ENCODE measurements at regions not wholly inside any gene's neighbourhood (a gene's known extent, or its start where the extent isn't known, plus 50 kb on each side); places are given as distances from the start of the nearest gene placed in this dataset.

DNA sequence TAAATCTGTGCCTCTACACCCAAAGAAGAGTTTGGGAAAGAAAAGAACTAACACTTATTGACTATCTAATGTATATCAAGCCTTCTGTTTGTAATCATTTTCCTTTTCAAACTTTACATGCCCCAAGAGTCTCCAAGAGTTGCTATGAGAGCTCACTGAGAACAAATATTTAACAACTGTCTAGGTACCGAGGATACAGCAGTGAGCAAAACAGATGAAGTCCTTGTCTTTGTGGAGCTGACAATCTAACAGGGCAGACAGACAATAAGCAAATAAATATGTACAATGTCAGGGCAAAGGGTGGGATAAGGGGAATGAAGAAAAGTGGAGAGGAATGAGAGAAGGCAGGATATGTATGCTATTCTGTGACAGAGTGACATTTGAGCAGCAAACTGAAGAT lies 64.8 kb upstream of the KSR1 start:
- H3K4me1 Mint-ChIP-seq (ENCODE audit: low read depth): no peaks in the 10 kb centered on the region
- Histone ChIP-seq H3K27me3 (ENCODE audit: control insufficient read depth in 1 of 2, insufficient read depth in 2 of 2, low read length in 2 of 2) (peaks cover 0 to 2% of the 10 kb centered on the region in 2 experiments), H3K4me1 (ENCODE audit: insufficient read depth, low read length) (no peaks in the 10 kb centered on the region), H3K4me3 (ENCODE audit: low read length) (no peak overlapping the region), H3K36me3 (ENCODE audit: insufficient read depth, low read length) (no peaks in the 10 kb centered on the region), H3K9me3 (ENCODE audit: control insufficient read depth in 1 of 2, insufficient read depth in 1 of 2, low read length in 2 of 2) (no peaks in the 10 kb centered on the region), H3K27ac (ENCODE audit: low read depth in 1 of 2, low read length in 2 of 2) (no peak overlapping the region)
- H3K4me3 Mint-ChIP-seq: no peak overlapping the region
- no peaks in the 10 kb centered on the region for H3K9me3 Mint-ChIP-seq
- no peak for DNase-seq
- H3K27me3 Mint-ChIP-seq: peaks cover 14% of the 10 kb centered on the region
- TF ChIP-seq, protein P1, sequence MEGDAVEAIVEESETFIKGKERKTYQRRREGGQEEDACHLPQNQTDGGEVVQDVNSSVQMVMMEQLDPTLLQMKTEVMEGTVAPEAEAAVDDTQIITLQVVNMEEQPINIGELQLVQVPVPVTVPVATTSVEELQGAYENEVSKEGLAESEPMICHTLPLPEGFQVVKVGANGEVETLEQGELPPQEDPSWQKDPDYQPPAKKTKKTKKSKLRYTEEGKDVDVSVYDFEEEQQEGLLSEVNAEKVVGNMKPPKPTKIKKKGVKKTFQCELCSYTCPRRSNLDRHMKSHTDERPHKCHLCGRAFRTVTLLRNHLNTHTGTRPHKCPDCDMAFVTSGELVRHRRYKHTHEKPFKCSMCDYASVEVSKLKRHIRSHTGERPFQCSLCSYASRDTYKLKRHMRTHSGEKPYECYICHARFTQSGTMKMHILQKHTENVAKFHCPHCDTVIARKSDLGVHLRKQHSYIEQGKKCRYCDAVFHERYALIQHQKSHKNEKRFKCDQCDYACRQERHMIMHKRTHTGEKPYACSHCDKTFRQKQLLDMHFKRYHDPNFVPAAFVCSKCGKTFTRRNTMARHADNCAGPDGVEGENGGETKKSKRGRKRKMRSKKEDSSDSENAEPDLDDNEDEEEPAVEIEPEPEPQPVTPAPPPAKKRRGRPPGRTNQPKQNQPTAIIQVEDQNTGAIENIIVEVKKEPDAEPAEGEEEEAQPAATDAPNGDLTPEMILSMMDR (IDR thresholded peaks at IDR 0.05): no peak
- intact Hi-C loops (cut with DNase I, micrococcal nuclease): no loop called here
- ATAC-seq (ENCODE audit: poor library complexity): no peak
- POLR2A ChIA-PET: no interaction called here
- CTCF ChIA-PET: no interaction called here
- H3K27ac Mint-ChIP-seq: no peak overlapping the region
- H3K36me3 Mint-ChIP-seq (ENCODE audit: low read depth): no peaks in the 10 kb centered on the region

DNA sequence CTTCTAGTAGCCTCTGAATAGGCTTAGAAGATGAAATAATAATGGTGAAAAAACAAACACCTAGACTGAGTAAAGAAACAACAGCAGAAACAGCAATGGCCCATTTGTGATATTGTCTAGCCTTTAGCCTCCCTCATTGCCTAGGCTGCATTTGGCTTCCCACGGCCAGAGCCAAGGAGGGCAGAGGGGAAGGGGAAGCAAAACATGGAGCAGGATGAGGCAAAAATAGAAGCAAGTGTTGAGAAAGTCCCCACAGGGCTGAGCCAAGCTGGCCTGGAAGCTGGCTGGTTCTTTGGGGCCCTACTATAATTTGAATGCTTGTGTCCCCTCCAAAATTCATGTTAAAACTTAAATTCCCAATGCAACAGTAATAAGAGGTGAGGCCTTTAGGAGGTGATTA lies 60.2 kb upstream of the KSR1 start:
- Mint-ChIP-seq H3K27me3 (peaks cover 29% of the 10 kb centered on the region), H3K4me1 (ENCODE audit: low read depth) (no peaks in the 10 kb centered on the region), H3K9me3 (no peaks in the 10 kb centered on the region), H3K27ac (no peak overlapping the region), H3K36me3 (ENCODE audit: low read depth) (no peaks in the 10 kb centered on the region), H3K4me3 (no peak overlapping the region)
- Histone ChIP-seq H3K36me3 (ENCODE audit: insufficient read depth, low read length) (no peaks in the 10 kb centered on the region), H3K27ac (ENCODE audit: low read depth in 1 of 2, low read length in 2 of 2) (no peak overlapping the region), H3K4me3 (ENCODE audit: low read length) (no peak overlapping the region), H3K9me3 (ENCODE audit: control insufficient read depth in 1 of 2, insufficient read depth in 1 of 2, low read length in 2 of 2) (no peaks in the 10 kb centered on the region), H3K4me1 (ENCODE audit: insufficient read depth, low read length) (no peaks in the 10 kb centered on the region), H3K27me3 (ENCODE audit: control insufficient read depth in 1 of 2, insufficient read depth in 2 of 2, low read length in 2 of 2) (peaks cover 0 to 4% of the 10 kb centered on the region in 2 experiments)
- TF ChIP-seq, protein P1 (IDR thresholded peaks at IDR 0.05): no peak
- intact Hi-C loops (cut with DNase I, micrococcal nuclease): no loop called here
- no peak for DNase-seq
- ATAC-seq (ENCODE audit: poor library complexity): no peak
- CTCF ChIA-PET: no interaction called here
- POLR2A ChIA-PET: no interaction called here

DNA sequence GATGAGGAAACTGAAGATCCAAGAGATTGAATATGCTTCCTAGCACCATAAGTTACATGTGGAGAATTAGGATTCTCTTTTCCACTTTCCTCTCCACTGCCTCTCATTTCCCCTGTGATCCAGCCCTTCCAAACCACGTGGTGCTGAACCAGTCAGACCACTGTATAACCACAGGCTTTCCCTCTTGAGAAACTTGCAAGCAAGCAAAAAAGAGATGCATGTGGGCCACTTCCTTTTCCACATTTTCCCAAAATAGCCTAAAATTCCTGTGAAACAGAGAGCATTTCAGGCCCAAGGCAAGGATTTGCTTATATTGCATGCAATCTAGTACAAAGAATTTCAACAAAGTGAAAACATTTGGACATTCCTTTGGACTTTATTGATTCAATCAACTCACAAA lies 59.3 kb upstream of the KSR1 start:
- Histone ChIP-seq H3K27me3 (ENCODE audit: control insufficient read depth in 1 of 2, insufficient read depth in 2 of 2, low read length in 2 of 2) (peaks cover 0 to 4% of the 10 kb centered on the region in 2 experiments), H3K4me3 (ENCODE audit: low read length) (no peak overlapping the region), H3K36me3 (ENCODE audit: insufficient read depth, low read length) (no peaks in the 10 kb centered on the region), H3K27ac (ENCODE audit: low read depth in 1 of 2, low read length in 2 of 2) (no peak overlapping the region), H3K4me1 (ENCODE audit: insufficient read depth, low read length) (no peaks in the 10 kb centered on the region), H3K9me3 (ENCODE audit: control insufficient read depth in 1 of 2, insufficient read depth in 1 of 2, low read length in 2 of 2) (no peaks in the 10 kb centered on the region)
- TF ChIP-seq, protein P1 (IDR thresholded peaks at IDR 0.05): no peak
- no peak overlapping the region for H3K4me3 Mint-ChIP-seq
- H3K9me3 Mint-ChIP-seq: no peaks in the 10 kb centered on the region
- peaks cover 29% of the 10 kb centered on the region for H3K27me3 Mint-ChIP-seq
- H3K36me3 Mint-ChIP-seq (ENCODE audit: low read depth): no peaks in the 10 kb centered on the region
- H3K4me1 Mint-ChIP-seq (ENCODE audit: low read depth): no peaks in the 10 kb centered on the region
- ChIA-PET POLR2A (no interaction called here), CTCF (no interaction called here)
- no peak overlapping the region for H3K27ac Mint-ChIP-seq
- ATAC-seq (ENCODE audit: poor library complexity): no peak
- intact Hi-C loops (cut with DNase I, micrococcal nuclease): no loop called here
- DNase-seq: no peak
